ENCODE measurements at regions not wholly inside any gene's neighbourhood (a gene's known extent, or its start where the extent isn't known, plus 50 kb on each side); places are given as distances from the start of the nearest gene placed in this dataset.
A peak's percentile ranks its signal among the peaks of the same experiment; 100 is the strongest.

DNA sequence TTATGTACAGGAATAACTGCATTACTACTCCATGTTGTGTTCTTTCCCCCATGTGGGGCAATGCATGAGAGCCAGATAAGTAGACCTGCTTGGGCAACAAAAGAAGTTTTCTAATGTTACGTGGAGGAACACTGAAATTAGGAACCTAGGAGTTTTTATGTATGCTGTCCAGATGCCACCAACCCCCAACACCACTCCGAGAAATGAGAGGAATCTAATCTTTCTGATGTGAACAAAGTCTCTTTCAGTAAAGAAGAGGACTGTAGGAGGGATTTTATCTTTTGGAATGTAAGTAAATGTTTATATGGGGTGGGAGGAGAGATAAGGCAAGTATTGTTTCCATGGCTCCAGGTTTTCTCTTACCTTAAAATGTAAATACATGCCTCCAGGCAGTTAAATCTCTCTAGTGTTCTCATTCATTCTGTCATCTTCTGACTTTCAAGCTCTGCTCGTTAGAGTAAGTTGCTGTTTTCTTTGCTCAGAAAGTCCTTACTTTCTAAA is 820.6 kb downstream of the PCDH17 start (continued):
- TF ChIP-seq ETS1 (CRISPR knock-in tag; IDR thresholded peaks at IDR 0.05) (no peak), FOSL1 (CRISPR knock-in tag; IDR thresholded peaks at IDR 0.05; ENCODE audit: borderline replicate concordance) (no peak), ZNF180 (CRISPR knock-in tag; IDR thresholded peaks at IDR 0.05; ENCODE audit: borderline replicate concordance, low read depth) (no peak), ZNF350 (CRISPR knock-in tag; IDR thresholded peaks at IDR 0.05; ENCODE audit: borderline replicate concordance, low read depth) (no peak), PPARG (CRISPR knock-in tag; conservative IDR thresholded peaks at IDR 0.05) (peak; percentile 67), FOXK1 (CRISPR knock-in tag; IDR thresholded peaks at IDR 0.05; ENCODE audit: borderline replicate concordance, low read depth) (no peak; the same call in 1 of the 2 replicates), ZEB1 (IDR thresholded peaks at IDR 0.05; ENCODE audit: insufficient replicate concordance, low read depth) (peak; percentile 34), SP140L (CRISPR knock-in tag; IDR thresholded peaks at IDR 0.05; ENCODE audit: borderline replicate concordance) (no peak), ZBTB7B (CRISPR knock-in tag; IDR thresholded peaks at IDR 0.05) (no peak), FLYWCH1 (CRISPR knock-in tag; IDR thresholded peaks at IDR 0.05) (no peak), NR2F6 (IDR thresholded peaks at IDR 0.05) (no peak), NR2F6 (CRISPR knock-in tag; IDR thresholded peaks at IDR 0.05) (no peak), PRMT3 (CRISPR knock-in tag; IDR thresholded peaks at IDR 0.05; ENCODE audit: borderline replicate concordance, low read depth) (no peak), ZNF737 (CRISPR knock-in tag; IDR thresholded peaks at IDR 0.05; ENCODE audit: borderline replicate concordance) (no peak), ZNF547 (CRISPR knock-in tag; IDR thresholded peaks at IDR 0.05) (no peak), ZNF782 (CRISPR knock-in tag; IDR thresholded peaks at IDR 0.05; ENCODE audit: borderline replicate concordance) (no peak), HDAC6 (IDR thresholded peaks at IDR 0.05; ENCODE audit: low read depth, low read length) (no peak), ZNF775 (CRISPR knock-in tag; IDR thresholded peaks at IDR 0.05; ENCODE audit: borderline replicate concordance) (no peak), SUZ12 (IDR thresholded peaks at IDR 0.05; ENCODE audit: low read depth, low read length) (no peak), ZSCAN20 (CRISPR knock-in tag; IDR thresholded peaks at IDR 0.05; ENCODE audit: borderline replicate concordance) (no peak), RAD21 (CRISPR knock-in tag; IDR thresholded peaks at IDR 0.05) (no peak), XRCC5 (optimal IDR thresholded peaks at IDR 0.05; ENCODE audit: low read length) (no peak), RBAK (CRISPR knock-in tag; IDR thresholded peaks at IDR 0.05) (no peak)
- TF ChIP-seq, protein P1, sequence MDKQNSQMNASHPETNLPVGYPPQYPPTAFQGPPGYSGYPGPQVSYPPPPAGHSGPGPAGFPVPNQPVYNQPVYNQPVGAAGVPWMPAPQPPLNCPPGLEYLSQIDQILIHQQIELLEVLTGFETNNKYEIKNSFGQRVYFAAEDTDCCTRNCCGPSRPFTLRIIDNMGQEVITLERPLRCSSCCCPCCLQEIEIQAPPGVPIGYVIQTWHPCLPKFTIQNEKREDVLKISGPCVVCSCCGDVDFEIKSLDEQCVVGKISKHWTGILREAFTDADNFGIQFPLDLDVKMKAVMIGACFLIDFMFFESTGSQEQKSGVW (CRISPR knock-in tag; IDR thresholded peaks at IDR 0.05; ENCODE audit: borderline replicate concordance), result no peak
- TF ChIP-seq, protein P2, sequence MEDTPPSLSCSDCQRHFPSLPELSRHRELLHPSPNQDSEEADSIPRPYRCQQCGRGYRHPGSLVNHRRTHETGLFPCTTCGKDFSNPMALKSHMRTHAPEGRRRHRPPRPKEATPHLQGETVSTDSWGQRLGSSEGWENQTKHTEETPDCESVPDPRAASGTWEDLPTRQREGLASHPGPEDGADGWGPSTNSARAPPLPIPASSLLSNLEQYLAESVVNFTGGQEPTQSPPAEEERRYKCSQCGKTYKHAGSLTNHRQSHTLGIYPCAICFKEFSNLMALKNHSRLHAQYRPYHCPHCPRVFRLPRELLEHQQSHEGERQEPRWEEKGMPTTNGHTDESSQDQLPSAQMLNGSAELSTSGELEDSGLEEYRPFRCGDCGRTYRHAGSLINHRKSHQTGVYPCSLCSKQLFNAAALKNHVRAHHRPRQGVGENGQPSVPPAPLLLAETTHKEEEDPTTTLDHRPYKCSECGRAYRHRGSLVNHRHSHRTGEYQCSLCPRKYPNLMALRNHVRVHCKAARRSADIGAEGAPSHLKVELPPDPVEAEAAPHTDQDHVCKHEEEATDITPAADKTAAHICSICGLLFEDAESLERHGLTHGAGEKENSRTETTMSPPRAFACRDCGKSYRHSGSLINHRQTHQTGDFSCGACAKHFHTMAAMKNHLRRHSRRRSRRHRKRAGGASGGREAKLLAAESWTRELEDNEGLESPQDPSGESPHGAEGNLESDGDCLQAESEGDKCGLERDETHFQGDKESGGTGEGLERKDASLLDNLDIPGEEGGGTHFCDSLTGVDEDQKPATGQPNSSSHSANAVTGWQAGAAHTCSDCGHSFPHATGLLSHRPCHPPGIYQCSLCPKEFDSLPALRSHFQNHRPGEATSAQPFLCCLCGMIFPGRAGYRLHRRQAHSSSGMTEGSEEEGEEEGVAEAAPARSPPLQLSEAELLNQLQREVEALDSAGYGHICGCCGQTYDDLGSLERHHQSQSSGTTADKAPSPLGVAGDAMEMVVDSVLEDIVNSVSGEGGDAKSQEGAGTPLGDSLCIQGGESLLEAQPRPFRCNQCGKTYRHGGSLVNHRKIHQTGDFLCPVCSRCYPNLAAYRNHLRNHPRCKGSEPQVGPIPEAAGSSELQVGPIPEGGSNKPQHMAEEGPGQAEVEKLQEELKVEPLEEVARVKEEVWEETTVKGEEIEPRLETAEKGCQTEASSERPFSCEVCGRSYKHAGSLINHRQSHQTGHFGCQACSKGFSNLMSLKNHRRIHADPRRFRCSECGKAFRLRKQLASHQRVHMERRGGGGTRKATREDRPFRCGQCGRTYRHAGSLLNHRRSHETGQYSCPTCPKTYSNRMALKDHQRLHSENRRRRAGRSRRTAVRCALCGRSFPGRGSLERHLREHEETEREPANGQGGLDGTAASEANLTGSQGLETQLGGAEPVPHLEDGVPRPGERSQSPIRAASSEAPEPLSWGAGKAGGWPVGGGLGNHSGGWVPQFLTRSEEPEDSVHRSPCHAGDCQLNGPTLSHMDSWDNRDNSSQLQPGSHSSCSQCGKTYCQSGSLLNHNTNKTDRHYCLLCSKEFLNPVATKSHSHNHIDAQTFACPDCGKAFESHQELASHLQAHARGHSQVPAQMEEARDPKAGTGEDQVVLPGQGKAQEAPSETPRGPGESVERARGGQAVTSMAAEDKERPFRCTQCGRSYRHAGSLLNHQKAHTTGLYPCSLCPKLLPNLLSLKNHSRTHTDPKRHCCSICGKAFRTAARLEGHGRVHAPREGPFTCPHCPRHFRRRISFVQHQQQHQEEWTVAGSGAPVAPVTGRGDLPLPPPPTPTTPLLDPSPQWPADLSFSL (CRISPR knock-in tag; IDR thresholded peaks at IDR 0.05), result no peak

Data from HepG2 (cell line).